ENCODE measurements at regions not wholly inside any gene's neighbourhood (a gene's known extent, or its start where the extent isn't known, plus 50 kb on each side); places are given as distances from the start of the nearest gene placed in this dataset.

GRCh38 chr6:147078602-147079001 is 125.6 kb upstream of the STXBP5 start:
- no peak for TF ChIP-seq CTCF (IDR thresholded peaks at IDR 0.05)
- TF ChIP-seq POLR2A (IDR thresholded peaks at IDR 0.05; ENCODE audit: low read depth), result no peak
- TF ChIP-seq POLR2AphosphoS5 (IDR thresholded peaks at IDR 0.05), result no peak
- TF ChIP-seq EP300 (IDR thresholded peaks at IDR 0.05), result no peak
